ENCODE measurements at regions not wholly inside any gene's neighbourhood (a gene's known extent, or its start where the extent isn't known, plus 50 kb on each side); places are given as distances from the start of the nearest gene placed in this dataset.
A peak's percentile ranks its signal among the peaks of the same experiment; 100 is the strongest.

- in situ Hi-C loops (cut with MboI) = loop anchor here (10.0 kb wide), 1 partner anchor 421 kb away; the partner anchor contains the start of gene FAT4
- Histone ChIP-seq H3K9ac (peak overlapping the region; percentile 63), H3K9me3 (ENCODE audit: low read depth) (no peaks in the 10 kb centered on the region), H3K4me3 (no peak overlapping the region), H3K27me3 (replicated peaks; ENCODE audit: insufficient read depth) (no peaks in the 10 kb centered on the region), H3K4me2 (ENCODE audit: unreplicated experiment) (peak overlapping the region; percentile 53), H3K79me2 (ENCODE audit: insufficient read depth) (no peaks in the 10 kb centered on the region), H2AFZ (no peak overlapping the region), H3K9me2 (ENCODE audit: insufficient read depth) (no peaks in the 10 kb centered on the region), H4K20me1 (ENCODE audit: insufficient read depth) (no peaks in the 10 kb centered on the region), H3K27ac (peak overlapping the region; percentile 83), H3K36me3 (ENCODE audit: low read depth) (no peaks in the 10 kb centered on the region), H3F3A (ENCODE audit: insufficient read depth) (peaks cover 17% of the 10 kb centered on the region), H3K4me1 (ENCODE audit: insufficient read depth) (peaks cover 35% of the 10 kb centered on the region)
- WGBS, 2 experiments (ENCODE audit: low coverage in 1 of 2, low lambda C conversion rate in 2 of 2, missing lambda C conversion rate in 2 of 2) = 35 to 63% methylated on average over 1 of the region's 1 CpG
- DNase-seq = peak; percentile 75
- no peak for TF ChIP-seq EZH2phosphoT487 (IDR thresholded peaks at IDR 0.05; ENCODE audit: insufficient read depth, low read depth)
- no peak for TF ChIP-seq EZH2 (IDR thresholded peaks at IDR 0.05; ENCODE audit: insufficient read depth, poor library complexity, severe bottlenecking)
These were observed 421.3 kb downstream of the FAT4 start for GRCh38 chr4:125736057-125736456.

- Histone ChIP-seq H2AFZ (peak overlapping the region; percentile 71), H4K20me1 (ENCODE audit: insufficient read depth) (no peaks in the 10 kb centered on the region), H3K4me1 (ENCODE audit: insufficient read depth) (peaks cover 31% of the 10 kb centered on the region), H3K4me3 (no peak overlapping the region), H3K4me2 (ENCODE audit: unreplicated experiment) (no peak overlapping the region), H3K36me3 (ENCODE audit: low read depth) (no peaks in the 10 kb centered on the region), H3K79me2 (ENCODE audit: insufficient read depth) (no peaks in the 10 kb centered on the region), H3K9me2 (ENCODE audit: insufficient read depth) (no peaks in the 10 kb centered on the region), H3K9ac (no peak overlapping the region), H3K9me3 (ENCODE audit: low read depth) (no peaks in the 10 kb centered on the region), H3F3A (ENCODE audit: insufficient read depth) (peaks cover 17% of the 10 kb centered on the region), H3K27ac (no peak overlapping the region), H3K27me3 (replicated peaks; ENCODE audit: insufficient read depth) (no peaks in the 10 kb centered on the region)
- TF ChIP-seq EZH2 (IDR thresholded peaks at IDR 0.05; ENCODE audit: insufficient read depth, poor library complexity, severe bottlenecking) = no peak
- no peak for TF ChIP-seq EZH2phosphoT487 (IDR thresholded peaks at IDR 0.05; ENCODE audit: insufficient read depth, low read depth)
- no peak for DNase-seq
- 59 to 63% methylated on average over 2 of the region's 2 CpGs for whole genome bisulfite sequencing, 2 experiments (ENCODE audit: low coverage in 1 of 2, low lambda C conversion rate in 2 of 2, missing lambda C conversion rate in 2 of 2)
- in situ Hi-C loops (cut with MboI) = loop anchor here (10.0 kb wide), 1 partner anchor 425 kb away; the partner anchor contains the start of gene FAT4
These were observed 425.0 kb downstream of the FAT4 start for GRCh38 chr4:125739760-125740159.

- Histone ChIP-seq H3K36me3 (ENCODE audit: low read depth) (no peaks in the 10 kb centered on the region), H3K9ac (no peak overlapping the region), H3K4me2 (ENCODE audit: unreplicated experiment) (no peak overlapping the region), H3K27me3 (replicated peaks; ENCODE audit: insufficient read depth) (no peaks in the 10 kb centered on the region), H3K9me2 (ENCODE audit: insufficient read depth) (no peaks in the 10 kb centered on the region), H3K9me3 (ENCODE audit: low read depth) (no peaks in the 10 kb centered on the region), H3K4me1 (ENCODE audit: insufficient read depth) (peaks cover 11% of the 10 kb centered on the region), H2AFZ (no peak overlapping the region; the same call in 1 of the 2 replicates), H3K4me3 (no peak overlapping the region), H3K27ac (no peak overlapping the region), H3F3A (ENCODE audit: insufficient read depth) (no peaks in the 10 kb centered on the region), H4K20me1 (ENCODE audit: insufficient read depth) (no peaks in the 10 kb centered on the region), H3K79me2 (ENCODE audit: insufficient read depth) (no peaks in the 10 kb centered on the region)
- 56 to 59% methylated on average over 8 of the region's 8 CpGs for WGBS, 2 experiments (ENCODE audit: low coverage in 1 of 2, low lambda C conversion rate in 2 of 2, missing lambda C conversion rate in 2 of 2)
- TF ChIP-seq EZH2phosphoT487 (IDR thresholded peaks at IDR 0.05; ENCODE audit: insufficient read depth, low read depth) (no peak), EZH2 (IDR thresholded peaks at IDR 0.05; ENCODE audit: insufficient read depth, poor library complexity, severe bottlenecking) (no peak)
- peak; percentile 65 for DNase-seq
- in situ Hi-C loops (cut with MboI) = no loop called here
These were observed 427.2 kb downstream of the FAT4 start for GRCh38 chr4:125741825-125742452.

- in situ Hi-C loops (cut with MboI) = no loop called here
These were observed 430.2 kb downstream of the FAT4 start for GRCh38 chr4:125744891-125745364.

More at GRCh38 chr4:125744891-125745364, 430.2 kb downstream of the FAT4 start:
- Histone ChIP-seq H4K20me1 (ENCODE audit: insufficient read depth) (no peaks in the 10 kb centered on the region), H3K4me3 (no peak overlapping the region), H3K9me3 (ENCODE audit: low read depth) (no peaks in the 10 kb centered on the region), H3K4me2 (ENCODE audit: unreplicated experiment) (no peak overlapping the region), H3K4me1 (ENCODE audit: insufficient read depth) (peaks cover 7% of the 10 kb centered on the region), H3K27me3 (replicated peaks; ENCODE audit: insufficient read depth) (no peaks in the 10 kb centered on the region), H3F3A (ENCODE audit: insufficient read depth) (peaks cover 1% of the 10 kb centered on the region; the same call in 1 of the 2 replicates), H2AFZ (no peak overlapping the region), H3K9me2 (ENCODE audit: insufficient read depth) (no peaks in the 10 kb centered on the region), H3K36me3 (ENCODE audit: low read depth) (no peaks in the 10 kb centered on the region), H3K79me2 (ENCODE audit: insufficient read depth) (no peaks in the 10 kb centered on the region), H3K9ac (no peak overlapping the region), H3K27ac (no peak overlapping the region)
- no peak for DNase-seq
- TF ChIP-seq EZH2phosphoT487 (IDR thresholded peaks at IDR 0.05; ENCODE audit: insufficient read depth, low read depth) (no peak), EZH2 (IDR thresholded peaks at IDR 0.05; ENCODE audit: insufficient read depth, poor library complexity, severe bottlenecking) (no peak)
- 84 to 87% methylated on average over 18 to 23 of the region's 23 CpGs for WGBS, 2 experiments (ENCODE audit: low coverage in 1 of 2, low lambda C conversion rate in 2 of 2, missing lambda C conversion rate in 2 of 2)

All from GM23248 (cell line).